ELR (cell line): ENCODE measurements at regions not wholly inside any gene's neighbourhood (a gene's known extent, or its start where the extent isn't known, plus 50 kb on each side); places are given as distances from the start of the nearest gene placed in this dataset.
A peak's percentile ranks its signal among the peaks of the same experiment; 100 is the strongest.
"Not testable (repeated sequence)": the region's sequence is repeated elsewhere in the genome, so short reads cannot be mapped to it uniquely, and the experiment has no call there.

Source experiments
- DNase-seq: peaks from one replicate; pipeline ENCODE4 v3.0.0-alpha.2; 2015; ENCODE audit warnings: low read depth

DNA sequence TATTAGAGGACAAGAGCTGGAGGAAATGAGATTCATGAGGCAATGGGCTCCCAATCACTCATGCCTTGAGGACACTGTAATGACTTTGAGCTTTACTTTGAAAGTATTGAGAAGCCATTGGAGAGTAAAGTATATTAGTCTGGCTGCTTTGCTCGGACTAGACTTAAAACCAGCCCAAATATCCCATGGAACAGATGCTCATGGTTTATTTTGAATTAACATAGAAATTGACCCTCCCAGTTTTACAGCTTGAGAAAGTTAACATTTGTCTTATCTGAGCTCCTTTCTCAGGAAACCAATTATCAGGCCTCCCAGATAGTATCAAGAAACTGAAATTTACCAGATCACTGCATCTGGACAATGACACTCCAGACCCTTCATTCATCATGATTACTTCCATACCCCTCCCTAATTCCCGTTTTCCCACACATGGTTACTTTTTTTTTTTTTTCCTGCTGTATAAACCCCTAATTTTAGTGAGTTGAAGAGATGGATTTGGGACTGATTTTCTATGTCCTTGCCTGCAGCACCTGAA is 270.8 kb upstream of the SMIM30 start:
- DNase-seq: no peak

DNA sequence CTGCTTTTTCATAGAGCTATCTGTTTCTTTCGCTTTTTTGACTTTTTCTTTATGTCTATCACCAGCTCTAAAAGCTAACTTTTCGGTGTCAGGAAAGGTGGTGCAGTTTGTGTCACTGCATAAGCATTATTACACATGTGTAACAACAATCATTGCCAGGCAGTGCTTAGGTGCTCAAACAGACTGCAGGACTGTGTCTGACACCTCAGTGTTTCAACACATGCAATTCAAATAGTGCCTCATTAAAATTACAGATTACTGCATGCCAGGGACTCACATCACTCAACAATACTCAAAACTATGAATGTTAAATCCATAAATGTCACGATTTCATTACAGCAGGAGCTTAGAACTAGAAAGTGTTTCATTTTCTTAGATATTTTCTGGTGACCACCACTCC is 265.3 kb upstream of the SMIM30 start:
- no peak for DNase-seq

DNA sequence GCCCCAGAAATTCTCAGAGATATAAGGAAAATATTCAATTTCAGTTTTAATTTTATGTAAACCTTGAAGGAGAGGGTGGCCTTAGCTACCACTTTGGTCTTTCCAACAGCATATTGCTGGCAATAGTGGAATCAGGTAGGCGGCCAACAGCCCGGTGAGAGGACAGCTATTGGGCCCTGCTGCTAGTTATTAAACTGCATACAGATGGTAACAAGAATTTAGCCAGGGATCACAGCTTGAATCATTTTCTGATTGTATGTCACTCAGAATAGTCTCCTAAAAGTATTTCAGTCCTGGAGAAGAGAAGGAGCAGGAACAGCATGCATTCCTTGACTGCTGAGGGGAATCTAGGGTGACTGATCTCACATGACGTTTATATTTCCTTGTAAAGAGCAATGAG is 261.4 kb upstream of the SMIM30 start:
- DNase-seq: no peak

DNA sequence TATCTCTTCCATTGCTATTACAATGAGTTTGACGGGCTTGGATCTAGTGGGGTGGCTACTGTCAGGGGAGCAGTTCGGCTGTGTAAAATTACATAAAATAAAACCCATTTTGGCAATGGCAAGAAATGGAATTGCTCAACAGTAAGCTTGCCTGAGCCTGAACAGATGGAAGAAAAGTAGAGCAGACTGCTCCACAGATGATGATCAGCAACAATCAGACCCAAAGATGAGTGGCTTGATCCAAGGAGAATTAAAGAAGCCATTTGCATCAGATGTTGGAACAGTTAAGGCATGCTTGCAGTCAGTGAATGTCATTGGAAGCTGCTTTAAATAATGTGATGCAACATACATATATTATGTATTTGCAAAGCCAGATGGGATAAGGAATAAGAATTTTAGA is 256.6 kb upstream of the SMIM30 start:
- DNase-seq: no peak

DNA sequence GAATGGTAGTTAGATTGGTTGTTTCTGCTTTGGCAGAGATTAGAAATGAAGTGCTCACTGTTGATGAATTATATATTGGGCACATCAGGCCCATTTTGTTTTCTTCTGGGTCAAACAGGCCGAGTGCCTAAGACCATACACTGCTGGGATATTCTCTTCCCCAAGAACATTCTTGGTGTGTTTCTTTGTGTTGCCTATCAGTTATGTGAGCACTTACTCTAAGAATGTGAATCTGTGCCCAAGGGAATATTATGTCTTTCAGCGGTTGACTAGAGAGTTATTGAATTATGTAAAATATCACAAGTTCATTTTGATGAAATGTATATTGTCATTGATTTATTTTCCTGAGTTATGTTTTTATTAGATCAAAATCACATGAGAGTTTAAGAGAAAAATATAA is 255.5 kb upstream of the SMIM30 start:
- DNase-seq: no peak

DNA sequence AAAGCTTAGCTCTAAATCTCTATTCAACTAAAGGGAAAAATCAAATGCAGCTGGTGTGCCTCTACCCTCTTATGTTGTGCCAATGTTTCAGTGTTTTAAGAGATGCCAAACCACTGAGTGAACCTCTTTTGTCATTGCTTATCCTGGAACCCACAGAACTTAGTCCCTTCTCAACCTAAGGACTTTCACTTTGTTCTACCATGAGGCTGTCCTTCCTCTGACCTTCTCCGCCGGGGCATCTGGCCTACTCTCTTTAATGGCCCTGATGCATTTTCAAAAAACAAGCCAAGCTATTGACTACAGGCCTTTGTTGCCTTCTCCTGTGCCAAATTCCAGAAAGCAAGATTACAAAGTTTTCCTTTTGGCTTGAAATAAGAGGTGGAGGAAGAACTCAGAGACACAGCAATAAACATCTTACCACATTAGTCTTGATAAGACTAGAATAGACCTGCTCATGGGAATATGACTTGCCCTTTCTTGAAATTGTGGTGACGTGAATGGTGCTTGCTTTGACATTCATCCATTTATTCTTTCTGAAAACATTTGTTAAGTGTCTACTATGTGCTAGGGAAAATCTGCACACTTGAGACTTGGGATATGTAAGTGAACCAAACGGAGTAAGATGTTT is 253.2 kb upstream of the SMIM30 start:
- DNase-seq: no peak

DNA sequence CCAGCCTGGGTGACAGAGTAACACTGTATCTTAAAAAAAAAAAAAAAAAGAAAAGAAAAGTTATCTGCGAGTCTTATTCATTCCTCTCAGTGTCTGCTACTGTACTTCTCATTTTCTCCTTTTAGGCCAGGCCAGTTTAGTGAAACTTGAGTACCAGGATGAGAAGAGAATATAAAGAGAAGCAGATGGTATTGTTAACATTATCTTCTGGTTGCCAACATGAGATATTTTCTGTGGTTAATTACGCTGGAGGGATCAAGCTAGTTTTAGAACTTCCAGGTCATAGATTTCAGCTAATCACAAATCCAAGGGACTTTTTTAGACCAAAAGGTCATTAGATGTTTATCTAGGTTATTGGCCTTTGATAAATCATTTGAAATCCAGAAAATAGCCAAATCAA is 252.6 kb upstream of the SMIM30 start:
- DNase-seq: no peak

DNA sequence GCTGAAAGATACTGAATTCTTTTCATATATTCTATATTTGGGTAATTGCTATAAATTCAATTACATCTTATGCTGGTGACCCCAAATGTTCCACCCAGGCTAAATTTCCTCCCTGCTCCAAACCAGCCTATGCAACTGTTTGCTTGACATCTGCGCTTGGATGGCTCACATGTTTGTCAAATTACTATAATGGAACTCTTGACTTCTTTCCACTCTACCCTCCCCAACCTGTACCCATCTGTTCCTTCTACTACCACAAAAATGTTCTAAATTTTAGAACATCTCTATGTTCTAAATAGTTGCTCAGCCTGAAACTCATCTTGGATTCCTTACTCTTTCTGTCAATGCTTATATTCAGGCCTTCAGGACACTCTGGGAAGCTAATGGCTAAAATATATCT is 249.9 kb upstream of the SMIM30 start:
- no peak for DNase-seq

DNA sequence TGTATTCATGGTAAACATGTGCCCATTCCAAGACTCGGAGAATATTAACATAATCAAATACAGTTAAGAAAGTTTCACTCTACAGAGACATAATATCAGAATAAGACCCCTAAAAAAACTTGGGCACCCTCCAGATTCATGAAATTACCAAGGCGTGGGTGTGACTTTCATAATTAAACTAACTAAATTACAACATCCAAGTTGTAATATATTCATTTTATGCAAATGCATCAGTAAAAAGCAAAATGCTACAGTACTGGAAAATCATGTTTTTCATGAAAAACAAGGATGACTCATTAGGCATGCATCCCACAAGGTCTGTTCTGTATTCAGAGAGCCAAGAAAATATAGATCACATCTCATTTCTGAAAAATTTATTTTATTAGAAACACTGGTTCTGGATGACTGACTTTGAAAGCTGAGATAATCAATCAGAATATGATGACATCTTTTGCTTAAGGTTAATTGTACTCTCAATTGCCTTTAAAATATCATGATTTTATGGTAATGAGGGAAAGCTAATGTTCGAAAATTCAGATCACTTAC is 248.8 kb upstream of the SMIM30 start:
- DNase-seq: peak; percentile 29

DNA sequence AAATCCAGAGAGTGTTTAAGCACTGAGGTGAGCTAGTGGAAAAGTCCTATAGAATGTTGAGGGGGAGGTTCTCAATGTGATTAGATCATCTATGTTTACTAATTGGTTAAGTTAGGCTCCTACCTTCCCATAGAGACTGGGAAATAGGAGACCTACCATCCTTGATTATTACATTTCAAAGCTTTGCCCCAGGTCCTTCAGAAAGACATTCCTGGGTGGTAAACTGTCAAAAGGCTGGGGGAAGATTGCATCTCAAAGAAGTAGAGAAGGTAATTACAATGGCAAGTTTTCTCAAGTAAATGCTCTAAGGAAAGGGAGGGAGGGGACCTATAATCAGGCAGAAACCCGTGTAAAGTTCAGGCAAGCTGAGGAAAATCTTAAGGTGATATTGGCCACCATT is 247.8 kb upstream of the SMIM30 start:
- no peak for DNase-seq

DNA sequence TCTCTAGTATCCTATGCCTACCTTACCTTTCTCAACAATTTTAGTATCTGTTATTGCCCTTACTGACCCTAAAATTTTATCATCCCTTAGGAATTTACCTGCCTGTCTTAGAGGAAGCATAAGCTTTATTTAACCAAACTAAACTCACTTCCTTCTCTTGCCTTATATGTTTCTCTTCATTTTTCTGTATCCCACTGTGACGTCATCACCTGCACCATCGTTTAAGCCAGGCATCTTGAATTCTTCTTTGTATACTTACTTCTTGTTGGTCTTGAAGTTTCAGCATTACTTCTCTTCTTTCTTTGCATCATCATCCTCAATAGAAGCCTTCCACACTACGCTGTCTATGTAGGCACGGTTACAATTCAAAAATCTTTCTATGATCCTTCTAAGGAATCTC is 231.0 kb upstream of the SMIM30 start:
- DNase-seq: no peak

DNA sequence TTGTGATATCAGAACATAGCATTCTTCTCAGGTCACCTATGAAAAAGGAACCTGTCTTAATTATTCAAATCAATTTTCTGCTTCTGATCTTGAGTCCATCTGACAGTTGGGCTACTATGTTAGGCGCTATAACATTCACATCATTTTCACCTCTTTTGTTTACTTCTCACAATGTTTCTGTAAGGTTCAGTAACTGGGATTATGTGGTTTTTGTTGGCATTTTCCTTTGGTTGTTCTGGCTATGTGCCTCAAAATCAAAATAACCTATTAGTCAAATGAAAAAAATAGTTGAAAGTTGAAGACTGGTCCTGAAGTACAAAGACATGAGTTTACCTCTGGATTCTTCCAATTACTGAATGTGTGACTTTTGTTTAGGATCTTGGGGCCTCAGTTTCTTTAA is 221.3 kb upstream of the SMIM30 start:
- no peak for DNase-seq

DNA sequence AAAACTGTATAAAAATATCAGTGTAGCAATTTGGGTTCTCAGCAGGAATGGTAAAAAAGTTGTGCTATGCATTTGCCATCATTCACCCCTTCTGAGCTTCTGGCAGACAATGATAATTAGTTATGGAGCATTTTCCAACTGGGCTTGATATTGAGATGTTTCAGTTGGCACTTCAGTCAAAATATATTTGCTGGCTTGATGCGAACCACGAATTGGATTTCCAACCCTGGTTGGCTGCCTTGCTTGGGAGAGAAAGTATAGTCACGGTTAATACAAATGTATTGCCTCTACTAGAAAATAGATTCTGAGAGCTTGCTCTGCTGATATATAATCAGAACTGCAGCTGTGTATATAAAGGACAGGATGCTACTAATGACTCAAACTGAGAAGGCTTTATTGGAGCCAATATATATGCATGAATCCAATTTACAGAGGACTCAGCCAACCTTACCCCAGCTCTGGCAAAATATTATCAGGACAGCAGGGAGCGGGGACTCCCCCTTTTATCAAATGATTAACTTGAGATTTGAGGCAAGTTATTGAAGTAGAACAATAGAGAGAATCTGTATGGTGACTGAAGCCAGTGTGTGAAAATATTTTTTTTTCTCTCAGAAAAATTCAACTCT is 219.8 kb upstream of the SMIM30 start:
- no peak for DNase-seq

DNA sequence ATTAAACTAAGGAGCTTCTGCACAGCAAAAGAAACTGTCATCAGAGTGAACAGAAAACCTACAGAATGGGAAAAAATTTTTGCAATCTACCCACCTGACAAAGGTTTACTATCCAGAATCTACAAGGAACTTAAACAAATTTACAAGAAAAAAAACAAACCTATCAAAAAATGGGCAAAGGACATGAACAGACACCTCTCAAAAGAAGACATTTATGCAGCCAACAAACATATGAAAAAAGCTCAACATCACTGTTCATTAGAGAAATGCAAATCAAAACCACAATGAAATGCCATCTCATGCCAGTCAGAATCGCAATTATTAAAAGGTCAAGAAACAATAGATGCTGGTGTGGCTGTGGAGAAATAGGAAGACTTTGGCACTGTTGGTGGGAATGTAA is 218.5 kb upstream of the SMIM30 start:
- not testable (repeated sequence) for DNase-seq

DNA sequence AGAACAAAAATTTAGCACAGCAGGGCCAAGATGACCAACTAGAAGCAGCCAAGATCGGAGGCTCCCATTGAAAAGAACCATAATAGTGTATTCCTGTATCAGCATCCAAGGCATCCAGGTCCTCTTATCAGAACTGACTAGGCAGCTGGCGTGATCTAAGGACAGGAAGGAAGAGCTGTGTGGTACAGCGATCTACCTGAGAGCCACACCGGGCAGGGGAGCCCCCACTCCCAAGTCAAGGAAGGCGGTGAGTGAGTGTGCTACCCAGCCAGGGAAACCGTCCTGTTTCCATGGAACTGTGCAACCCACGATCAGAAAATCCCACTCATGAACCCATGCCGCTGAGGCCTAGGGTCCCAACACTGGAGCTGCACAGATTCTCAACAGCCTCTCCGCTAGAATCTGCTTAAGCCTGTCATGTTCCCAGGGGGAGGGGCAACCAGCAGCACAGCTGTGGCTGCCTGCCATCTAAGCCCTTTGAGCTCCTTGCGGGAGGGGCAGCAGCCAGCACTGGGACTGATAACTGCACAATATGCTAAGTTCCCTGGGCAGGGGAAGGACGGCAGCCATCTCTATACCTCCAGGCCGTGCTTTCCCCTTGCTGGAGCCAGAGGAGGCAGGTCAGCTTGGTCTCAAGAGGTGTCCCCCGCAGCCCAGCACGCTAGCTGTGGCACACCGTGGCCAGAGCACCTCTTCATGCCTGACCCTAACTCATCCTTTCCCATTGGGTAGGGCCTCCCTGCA is 213.0 kb upstream of the SMIM30 start:
- DNase-seq: no peak

DNA sequence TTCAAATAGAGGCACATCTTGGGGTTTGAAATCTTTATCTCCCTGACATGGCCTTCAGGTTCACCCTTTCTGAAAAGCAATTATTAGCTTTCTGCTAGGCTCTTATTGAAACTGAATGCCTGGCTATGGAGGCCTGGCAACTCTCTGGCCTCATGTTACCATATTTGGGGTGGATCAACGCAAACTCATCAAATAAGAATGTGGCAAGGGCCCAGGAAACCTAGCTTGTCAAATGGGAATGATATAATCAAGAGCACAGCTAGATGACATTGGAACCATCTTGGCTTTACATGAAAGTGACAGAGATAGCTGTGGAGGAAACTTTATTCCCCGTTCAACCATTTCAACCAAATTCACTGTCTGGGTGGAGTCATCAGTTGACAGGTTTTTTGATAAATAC is 202.8 kb upstream of the SMIM30 start:
- peak; percentile 9 for DNase-seq

DNA sequence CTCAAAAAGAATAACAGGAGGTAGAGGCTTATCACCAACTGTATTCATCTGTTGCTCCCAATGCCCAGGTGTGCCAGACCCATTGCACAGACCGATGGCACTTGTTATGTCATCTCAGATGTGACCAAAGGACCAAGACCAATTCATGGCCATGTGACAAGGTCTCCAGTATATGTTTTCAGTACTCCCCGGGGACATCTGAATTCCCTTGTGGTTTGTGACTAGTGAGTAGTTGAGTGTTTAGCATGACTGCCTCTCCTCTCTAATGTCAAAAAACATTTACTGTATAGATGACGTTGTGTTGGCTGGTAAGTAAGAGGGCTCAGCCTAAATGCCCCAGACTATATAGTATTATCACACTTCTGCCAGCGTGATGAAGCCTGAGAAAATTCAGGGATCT is 202.1 kb upstream of the SMIM30 start:
- no peak for DNase-seq

DNA sequence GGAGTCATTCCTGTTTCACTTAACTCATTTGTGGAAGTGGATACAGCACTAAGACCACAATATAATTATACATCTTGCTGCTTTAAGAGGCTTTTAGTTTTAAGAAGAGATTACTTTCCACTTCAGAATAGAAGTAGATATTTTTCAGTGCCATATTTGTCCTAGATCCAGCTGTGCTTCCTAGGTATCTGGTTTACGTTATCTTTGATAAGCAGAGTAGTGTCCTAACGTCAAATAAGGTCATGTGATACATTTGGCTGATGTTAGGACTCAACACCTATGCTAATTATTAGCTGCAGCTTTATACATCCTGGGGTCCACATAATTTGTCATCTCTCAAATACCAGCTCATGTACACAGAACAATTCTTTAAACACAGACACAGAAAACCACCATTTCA is 196.2 kb upstream of the SMIM30 start:
- DNase-seq: no peak

DNA sequence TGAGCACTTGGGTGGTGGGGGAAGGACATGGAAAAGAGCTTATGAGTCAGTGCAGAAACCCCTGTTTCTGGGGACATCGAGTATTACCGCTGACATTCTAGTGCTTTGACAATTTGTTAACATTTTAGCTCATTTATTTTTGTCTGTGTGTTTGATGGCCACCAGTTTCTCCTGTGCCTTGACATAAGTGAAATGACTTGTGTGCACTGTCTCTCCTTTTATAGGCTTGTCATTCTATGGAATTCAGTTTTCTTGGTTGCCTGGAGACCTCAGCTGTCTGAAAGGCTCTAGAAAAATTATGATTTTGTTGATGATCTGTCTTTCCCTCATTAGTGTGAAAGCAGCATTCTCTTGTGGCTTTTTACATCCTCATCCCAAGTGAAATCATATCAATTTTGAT is 190.0 kb upstream of the SMIM30 start:
- DNase-seq: no peak

DNA sequence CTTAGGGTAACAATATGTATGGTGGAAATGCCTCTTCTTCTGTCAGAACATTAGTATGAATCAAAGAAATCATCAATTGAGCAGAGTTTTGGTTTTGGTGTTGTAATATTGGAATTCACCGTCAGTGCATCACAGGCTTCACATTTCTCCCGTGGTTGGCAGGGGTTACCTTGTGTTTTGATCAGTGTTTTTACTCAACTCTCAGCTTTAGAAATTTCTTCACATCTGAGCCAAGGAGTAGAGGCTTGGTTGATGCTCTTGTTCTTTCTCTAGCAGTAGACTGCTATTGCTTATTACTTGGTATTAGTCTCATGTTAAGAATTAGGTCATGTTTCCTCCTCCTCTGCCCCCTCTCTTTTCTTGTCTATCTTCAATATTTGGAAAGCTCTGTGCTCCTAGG is 188.8 kb upstream of the SMIM30 start:
- no peak for DNase-seq

DNA sequence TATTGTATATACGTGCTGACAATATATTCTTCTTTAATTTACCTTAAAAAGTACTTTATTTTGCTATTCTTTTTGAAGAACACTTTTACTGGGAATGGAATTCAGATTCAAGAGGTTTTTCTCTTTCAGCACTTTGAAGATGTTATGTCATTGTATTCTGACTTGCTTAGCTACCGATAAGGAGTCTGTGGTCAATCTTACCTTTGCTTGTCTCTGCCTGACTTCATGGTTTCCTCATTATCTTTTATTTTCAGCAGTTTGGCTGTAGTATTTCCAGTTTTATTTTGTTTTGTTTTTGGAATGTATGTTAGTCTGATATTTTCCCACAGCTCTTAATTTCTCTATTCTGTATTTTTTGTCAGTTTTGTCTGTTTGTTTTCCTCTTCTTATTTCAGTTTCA is 187.9 kb upstream of the SMIM30 start:
- DNase-seq: no peak

DNA sequence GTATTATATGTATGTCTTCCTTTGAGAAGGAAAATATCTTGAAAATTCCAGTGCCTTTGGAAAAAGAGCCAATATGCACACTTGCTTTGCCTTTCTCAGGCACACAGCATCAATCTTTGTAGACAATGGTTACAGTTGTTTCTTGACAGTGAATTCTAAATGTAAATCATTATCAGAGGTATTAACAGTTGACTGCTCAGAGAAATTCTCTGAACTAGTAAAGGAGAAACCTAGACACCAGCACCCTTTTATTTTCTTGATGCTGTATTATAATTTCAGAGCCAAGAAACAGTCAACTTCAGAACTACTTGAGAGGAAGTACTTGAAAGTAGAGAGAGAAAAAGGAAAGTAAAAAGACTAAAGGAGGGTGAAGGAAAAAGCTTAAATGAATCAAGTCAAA is 185.8 kb upstream of the SMIM30 start:
- no peak for DNase-seq

DNA sequence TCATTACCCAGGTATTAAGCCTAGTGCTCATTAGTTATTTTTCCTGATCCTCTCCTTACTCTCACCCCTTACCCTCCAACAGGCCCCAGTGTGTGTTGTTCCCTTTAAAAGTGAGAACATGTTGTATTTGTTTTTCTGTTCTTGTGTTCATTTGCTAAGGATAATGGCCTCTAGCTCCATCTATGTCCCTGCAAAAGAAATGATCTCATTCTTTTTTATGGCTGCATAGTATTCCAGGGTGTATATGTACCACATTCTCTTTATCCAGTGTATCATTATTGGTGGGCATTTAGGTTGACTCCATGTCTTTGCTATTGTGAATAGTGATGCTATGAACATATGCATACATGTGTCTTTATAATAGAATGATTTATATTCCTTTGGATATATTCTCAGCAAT is 185.0 kb upstream of the SMIM30 start:
- DNase-seq: not testable (repeated sequence)
